Mammary epithelial cell (primary cell): ENCODE measurements at regions not wholly inside any gene's neighbourhood (a gene's known extent, or its start where the extent isn't known, plus 50 kb on each side); places are given as distances from the start of the nearest gene placed in this dataset.

Source experiments
- CTCF ChIP-seq, 2 donors: IDR thresholded peaks in 1 of 2; conservative IDR thresholded peaks in 1 of 2; 2 replicates each; pipeline ENCODE4 v1.5.1; 2011 to 2012; ENCODE audit warnings: inconsistent platforms in 2 of 2, low read length in 2 of 2, mild to moderate bottlenecking in 2 of 2, control low read depth in 1 of 2, low read depth in 1 of 2; ENCODE audit not compliant: insufficient read depth in 1 of 2; ENCODE audit errors: extremely low read depth in 1 of 2
- EZH2 ChIP-seq: IDR thresholded peaks from 2 replicates; pipeline ENCODE4 v1.6.1; 2012; ENCODE audit warnings: low read length, inconsistent platforms, borderline replicate concordance

GRCh38 chr3:158918008-158918407 lies 116.2 kb downstream of the MFSD1 start:
- no peak for TF ChIP-seq EZH2
- TF ChIP-seq CTCF (conservative IDR thresholded peaks at IDR 0.05 in 1 of 2, IDR thresholded peaks at IDR 0.05 in 1 of 2; ENCODE audit: extremely low read depth in 1 of 2, insufficient read depth in 1 of 2, low read depth in 1 of 2, low read length in 2 of 2): peak; percentile 82 to 84
